Anterior cingulate cortex (tissue), 58 donors: ENCODE measurements at regions not wholly inside any gene's neighbourhood (a gene's known extent, or its start where the extent isn't known, plus 50 kb on each side); places are given as distances from the start of the nearest gene placed in this dataset.
A peak's percentile ranks its signal among the peaks of the same experiment; 100 is the strongest.
"Not testable (repeated sequence)": the region's sequence is repeated elsewhere in the genome, so short reads cannot be mapped to it uniquely, and the experiment has no call there.

ENCODE experiments used
- DNase-seq, 58 donors: peaks; one replicate each; lab custom pipeline; 2025; lab: John Stamatoyannopoulos, UW

DNA sequence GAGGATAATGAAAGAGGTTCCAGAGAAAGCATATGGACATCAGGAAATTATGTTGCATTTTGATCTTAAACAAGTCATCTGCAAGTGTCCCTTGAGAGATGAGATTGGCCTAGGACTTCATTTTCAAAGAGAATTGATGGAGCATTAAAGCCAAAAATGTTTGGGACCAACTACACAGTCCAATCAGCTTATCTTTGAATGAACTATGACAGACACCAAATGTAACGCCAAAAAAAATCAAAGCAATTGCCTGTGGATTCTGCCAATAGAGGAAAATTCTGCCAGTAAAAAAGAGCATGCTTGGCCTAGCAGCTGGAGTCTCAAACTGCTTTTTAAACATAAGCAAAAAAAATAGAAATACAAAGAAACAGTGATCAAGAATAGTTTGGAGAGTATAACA is 594.5 kb upstream of the CHAC2 start:
- DNase-seq: no peak

DNA sequence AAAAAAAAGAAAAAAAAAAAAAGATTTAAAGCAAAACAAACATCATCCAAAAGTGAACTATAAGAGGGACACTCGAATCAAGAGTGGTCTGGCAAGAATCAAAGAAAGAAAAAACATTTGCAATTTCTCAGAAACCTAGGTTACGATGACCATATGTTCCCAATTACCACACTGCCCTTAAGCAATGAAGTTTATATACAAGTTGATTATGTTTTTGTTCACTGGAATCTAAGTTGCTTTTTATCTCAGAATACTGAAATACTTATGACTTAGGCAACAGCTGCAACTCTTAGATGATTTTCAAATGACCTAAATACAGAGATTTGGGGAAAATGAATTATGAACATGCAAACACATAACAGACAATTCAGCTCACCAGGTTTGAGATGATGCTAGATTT is 597.1 kb upstream of the CHAC2 start:
- DNase-seq: no peak

DNA sequence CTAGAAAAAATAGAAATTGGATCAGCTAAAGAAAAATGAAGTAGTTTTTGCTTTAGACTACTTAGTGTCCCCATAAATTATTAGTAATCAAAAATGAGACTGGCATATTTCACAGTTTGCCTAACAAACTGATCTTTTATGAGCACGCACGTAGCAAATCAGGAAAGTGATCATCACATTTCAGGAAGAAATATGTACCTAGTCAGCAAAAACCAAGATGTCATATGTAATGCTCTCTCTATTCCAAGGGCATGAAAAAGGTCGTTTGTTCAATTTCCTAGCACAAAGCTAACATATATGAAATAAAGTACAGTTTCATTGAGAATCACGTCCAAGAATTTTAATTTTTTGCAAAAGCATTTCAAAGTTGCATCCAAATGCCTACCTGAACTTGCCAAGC is 600.4 kb upstream of the CHAC2 start:
- no peak for DNase-seq

DNA sequence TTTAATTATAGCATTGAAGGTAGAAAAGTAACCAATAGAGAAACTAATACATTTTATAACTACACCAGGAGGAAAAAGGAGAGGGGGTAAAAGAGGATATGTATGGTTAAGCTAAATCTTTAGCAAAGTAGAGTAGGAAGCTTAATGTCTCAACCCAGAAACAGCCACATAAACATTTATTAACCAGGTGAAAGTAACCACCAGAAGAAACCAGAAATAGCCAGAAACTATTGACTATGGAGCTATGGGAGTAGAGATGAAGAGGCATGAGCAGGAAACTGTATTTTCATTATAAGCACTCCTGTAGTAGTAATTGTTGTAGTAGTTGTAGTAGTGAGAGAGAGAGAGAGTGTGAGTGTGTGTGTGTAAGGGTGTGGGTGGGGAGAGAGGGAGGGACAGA is 617.5 kb upstream of the CHAC2 start:
- DNase-seq: no peak

DNA sequence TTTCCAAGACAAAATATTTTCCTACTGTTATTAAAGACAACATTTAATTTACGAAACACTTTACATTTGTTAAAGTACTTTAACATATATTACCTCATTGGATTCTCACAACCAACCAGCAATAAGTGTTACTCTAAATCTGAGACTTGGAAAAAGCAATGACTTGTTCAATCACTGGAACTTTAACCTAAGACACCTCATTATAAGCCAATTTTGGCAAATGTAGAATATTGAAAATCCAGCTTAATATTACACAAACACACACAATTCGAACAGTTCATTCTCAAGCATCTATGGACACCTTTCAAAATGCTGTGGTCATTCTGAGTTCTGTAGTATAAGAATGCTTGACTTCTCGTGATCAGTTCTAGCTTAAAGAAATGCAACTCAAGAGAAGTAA is 619.4 kb upstream of the CHAC2 start:
- DNase-seq: no peak

DNA sequence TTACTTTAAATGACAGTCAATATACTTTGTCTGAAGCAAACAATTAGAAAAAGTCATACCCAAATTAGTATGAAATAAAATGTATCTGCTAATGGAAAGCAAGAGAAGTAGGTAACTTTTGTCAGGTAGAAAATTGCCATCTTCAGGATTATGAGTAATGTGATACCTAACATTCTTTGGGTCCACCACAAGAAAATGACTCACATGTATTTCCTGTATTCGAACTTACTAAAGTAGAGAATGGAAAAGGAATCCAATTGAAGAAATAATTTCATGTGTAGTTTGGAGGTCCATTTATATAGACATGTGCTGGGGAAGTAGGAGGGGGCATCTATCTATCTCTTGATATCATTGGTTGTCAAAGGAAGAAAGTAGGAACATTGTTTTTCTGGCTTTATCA is 636.2 kb upstream of the CHAC2 start:
- no peak for DNase-seq

DNA sequence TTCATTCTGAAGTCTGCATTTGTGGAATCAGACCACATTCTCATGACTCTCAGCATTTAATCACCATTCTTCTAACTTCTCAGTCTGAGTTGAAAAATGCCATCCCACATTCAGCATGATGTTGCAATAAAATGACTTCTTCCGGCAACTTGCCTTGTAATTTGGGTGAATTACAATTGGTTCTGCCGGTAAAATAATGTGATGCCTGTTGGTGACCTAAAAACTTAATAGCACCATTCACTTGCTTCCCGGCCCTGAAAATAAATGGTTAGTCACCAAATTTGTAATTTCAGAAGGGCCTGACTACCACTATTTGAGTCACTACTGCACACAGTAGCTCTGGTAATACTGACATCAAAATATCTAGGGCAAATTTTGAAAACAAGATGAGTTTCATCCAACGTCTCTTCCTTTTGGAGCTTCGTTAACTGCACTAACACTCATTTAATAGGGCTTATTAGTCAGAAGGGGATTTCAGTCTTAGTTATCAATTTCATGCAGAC is 637.1 kb upstream of the CHAC2 start:
- DNase-seq: no peak

DNA sequence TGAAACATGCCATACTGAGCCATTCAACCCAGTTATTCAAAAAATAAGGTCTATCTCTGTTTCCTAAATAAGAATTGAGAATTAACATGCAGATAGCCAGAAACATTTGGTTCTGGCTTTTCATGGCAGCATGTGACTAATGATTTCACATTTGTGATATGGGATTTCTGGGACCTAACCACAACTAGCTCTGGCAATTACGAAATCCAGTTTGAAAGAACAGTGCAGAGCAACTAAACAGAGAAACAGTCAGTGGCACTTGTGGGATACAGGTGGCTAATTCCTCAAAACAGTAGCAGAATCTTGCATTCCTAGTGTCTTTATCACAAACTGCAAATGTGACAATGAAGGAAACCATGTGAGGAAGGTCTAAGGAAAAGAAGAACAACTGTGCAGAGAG is 637.8 kb upstream of the CHAC2 start:
- no peak for DNase-seq

DNA sequence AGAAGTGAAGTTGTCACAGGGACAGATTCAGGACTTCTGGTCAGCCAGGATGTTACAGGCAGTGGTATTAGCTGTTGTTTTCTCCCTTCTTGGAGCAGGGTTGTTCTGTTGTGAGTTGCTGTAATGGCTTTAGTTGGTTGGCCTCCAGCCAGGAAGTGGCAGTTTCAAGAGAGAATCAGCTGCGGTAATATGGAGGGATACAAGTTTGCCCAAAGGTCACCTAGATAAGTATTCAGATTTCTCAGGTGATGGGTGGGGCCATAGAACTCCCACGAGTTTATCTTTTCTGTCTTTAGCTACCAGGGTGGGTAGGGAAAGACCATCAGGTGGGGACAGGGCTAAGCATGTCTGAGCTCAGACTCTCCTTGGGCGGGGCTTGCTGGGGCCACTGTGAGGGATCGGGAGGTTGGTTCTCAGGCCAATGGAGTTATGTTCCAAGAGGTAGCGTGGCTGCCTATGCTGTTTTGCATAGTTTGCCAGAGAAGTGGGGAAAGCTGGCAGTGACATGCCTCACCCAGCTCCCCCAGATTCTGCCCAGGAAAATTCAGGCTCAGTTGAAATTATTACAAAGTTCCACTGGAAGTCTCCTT is 640.4 kb upstream of the CHAC2 start:
- no peak for DNase-seq

DNA sequence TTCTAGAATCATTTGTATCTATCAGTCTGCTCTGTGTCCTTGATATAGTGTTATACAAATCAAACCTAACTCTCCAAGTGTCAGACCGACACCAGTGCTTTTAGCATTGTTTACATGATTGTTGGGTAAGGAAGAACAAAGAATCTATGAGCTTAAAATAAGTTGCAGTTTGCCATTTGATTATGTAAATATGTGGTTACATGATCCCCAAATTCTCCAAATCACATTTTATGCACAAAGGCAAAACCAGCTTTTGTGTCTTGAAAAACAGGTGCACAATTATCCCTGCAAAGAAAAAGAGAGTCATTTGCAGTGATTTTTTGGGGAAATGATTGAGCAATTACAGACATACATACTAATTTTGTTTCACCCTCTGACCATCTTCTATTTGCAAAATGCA is 652.6 kb upstream of the CHAC2 start:
- peak in 1 of 58 donors; percentile 1 for DNase-seq

DNA sequence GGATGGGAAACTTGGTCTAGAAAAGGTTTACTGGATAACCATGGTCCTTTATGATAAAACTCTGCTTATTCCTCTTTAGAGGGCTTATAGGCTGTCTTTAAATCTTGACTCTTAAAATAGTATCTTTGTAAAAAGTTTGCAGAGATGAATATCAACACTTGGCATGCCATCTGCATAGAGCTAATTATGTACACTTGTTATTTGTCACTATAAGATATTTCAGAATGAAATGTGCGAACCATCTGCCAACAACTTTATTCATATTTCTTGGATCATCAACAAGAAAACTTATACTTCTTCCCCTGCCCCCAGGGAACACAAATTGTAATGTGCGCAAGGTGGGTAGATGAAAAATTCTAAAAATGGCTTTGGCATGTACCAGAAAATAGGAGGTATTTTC is 653.0 kb upstream of the CHAC2 start:
- DNase-seq: peak in 1 of 58 donors; percentile 5

DNA sequence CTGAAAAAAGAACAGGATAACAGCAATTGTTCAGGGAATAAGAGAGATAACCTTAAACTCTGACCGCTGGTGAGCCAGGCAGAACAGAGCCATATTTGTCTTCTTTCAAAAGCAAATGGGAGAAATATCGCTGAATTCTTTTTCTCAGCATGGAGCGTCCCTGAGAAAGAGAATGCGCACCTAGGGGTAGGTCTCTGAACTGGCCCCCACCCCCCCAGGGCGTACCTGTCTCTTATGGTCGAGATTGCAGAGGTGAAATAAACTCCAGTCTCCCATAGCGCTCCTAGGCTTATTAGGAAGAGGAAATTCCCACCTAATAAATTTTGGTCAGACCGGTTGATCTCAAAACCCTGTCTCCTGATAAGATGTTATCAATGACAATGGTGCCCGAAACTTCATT is 655.2 kb upstream of the CHAC2 start:
- DNase-seq: not testable (repeated sequence)

DNA sequence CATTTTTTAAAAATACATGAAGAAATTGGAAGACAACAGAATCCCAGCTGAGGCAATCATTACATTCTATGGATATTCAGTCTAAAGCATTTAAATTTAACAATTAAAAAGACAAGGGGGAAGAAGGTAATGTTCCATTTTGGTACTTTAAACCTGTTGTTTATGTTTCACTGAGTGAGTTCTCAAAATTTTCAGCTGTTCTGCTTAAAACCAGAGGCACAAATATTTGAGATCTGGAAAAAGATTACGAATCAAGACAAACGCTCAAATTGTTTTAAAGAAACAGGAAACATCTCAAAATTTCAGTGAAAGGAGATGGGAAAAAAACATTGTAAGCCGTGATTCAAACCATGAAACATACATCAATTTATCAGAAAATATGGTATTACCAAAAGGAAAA is 656.2 kb upstream of the CHAC2 start:
- no peak for DNase-seq

DNA sequence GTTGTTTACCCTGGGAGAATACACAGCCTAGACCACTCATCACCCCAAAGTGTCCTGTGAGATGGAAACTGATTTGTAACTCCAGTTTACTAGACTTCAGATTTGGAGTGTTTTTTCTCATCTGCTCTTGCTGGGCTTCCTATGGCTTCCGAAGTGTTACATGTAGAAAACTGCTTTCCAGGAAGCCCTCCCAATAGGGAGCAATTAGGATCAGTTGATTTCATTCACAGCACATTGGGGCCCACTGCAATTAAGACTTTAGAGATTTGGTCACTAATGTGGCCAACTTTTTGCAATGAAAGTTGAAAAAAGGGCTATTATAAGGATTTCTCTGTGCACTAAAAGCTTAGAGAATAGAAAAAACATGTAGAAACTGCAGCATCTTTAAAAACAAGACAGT is 656.6 kb upstream of the CHAC2 start:
- DNase-seq: no peak

DNA sequence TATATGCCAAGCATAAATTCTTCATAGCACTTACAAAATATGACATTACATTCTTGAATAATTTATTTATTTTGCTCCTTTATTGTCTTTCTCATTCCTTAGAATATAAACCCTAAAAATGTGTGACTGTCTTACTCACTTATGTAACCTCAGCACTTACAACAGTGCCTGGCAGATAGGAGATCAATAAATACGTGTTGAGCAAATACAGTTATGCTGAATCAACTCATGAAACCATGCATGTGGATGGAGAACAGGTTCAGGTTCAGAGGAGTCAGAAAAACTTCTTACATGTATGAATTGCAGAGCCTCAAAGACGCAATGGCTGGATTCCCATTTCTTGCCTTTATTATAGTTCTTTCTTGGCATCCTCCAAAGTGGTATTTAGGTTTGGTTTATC is 659.4 kb upstream of the CHAC2 start:
- DNase-seq: no peak

DNA sequence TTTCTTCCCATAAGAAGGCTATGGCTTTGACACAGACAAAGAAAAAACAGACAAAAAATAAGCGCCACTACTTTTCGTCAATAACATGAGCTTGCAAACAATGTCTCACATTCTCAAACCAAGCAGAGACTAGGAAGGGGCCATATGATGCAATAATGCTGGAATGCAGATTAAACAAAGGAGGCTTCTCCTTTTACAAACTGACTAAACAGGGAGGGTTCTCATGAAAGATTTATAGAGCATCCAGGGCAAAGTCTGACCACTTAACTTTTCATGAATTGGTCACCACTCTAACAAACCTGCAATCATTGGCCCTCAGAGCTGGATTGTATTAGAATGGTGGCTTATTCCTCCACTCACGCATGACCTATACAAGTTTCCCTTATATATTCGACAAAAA is 663.3 kb upstream of the CHAC2 start:
- no peak for DNase-seq

DNA sequence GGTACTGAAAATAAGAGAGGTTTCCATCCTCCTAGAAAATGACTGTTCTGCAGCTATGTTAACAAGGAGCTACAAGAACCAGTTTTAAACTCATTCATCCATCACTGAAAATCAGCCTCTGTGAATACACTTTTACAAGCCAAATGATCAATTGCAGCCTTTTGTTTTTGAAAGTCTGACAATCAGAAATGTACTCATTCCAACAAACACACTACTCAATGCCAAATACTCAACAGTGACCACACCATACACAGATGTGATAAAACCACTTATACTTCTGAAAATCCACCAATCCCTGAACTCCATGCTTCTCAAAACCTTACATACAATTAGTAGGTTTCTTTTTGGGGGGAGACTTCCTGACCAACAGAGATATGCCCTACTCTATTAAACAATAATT is 663.9 kb upstream of the CHAC2 start:
- no peak for DNase-seq

DNA sequence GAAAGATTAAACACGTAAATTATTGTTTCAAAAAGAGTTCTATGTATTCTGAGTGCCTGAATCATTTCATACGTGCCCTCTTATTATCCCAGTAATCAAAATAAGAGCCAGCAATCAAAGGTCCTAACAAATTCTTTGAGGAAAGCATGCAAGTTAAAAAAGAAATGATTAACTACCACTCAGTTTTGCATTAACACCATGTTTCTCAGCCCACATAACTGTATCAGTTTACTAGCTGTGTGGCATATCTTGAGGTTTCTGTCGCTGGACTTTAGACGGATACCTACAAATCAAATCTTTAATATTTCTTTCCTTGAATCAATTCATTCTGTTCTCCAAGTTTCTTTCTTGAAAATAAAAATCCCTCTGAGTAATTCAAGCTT is 668.9 kb upstream of the CHAC2 start:
- no peak for DNase-seq

DNA sequence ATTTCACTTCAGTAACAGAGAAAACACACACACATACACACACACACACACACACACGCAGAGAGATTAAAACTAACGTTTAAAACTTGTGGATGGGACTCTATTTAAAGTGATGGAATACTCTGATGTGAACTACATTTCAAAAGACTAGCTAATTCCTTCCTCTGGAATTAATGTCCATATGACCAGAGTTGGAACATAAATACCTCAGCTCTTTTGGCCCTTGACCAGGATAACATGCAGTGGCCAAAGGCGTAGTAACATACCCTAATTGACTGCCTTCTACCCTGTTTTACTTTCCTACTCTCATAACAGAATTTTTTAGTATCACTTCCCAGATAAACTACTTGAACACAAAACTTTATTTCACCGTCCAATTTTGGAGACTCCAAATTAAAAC is 671.3 kb upstream of the CHAC2 start:
- DNase-seq: no peak

DNA sequence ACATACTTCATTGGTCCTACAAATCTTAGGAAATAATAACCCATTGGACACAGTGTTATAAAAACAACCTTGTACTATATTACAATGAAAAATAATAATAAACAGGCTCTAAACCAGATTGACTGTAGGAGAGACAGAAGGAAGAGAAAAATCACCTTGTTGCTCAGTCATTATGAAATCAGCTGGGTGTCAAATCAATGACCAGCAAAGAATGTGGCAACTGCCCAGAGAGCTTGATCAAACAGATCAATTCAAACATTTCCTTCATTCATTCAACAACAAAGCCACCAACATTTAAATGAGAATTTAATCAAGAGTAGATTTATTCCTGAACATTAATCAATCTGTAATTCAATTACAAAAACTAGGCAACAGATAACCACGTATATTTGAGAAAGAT is 671.9 kb upstream of the CHAC2 start:
- no peak for DNase-seq

DNA sequence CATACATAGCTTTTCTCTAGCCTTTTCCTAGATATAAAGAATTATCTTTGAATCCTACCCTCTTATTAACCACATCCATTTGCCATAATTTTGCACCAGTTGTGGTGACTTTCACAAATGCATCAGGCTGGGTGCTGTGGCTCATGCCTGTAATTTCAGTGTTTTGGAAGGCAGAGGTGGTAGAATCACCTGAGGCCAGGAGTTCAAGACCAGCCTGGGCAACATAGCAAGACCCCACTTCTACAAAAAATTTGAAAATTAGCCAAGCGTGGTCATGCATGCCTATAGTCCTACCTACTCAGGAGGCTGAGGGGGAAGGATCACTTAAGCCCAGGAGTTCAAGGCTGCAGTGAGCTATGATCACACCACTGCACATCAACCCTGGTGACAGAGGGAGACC is 672.4 kb upstream of the CHAC2 start:
- no peak for DNase-seq

DNA sequence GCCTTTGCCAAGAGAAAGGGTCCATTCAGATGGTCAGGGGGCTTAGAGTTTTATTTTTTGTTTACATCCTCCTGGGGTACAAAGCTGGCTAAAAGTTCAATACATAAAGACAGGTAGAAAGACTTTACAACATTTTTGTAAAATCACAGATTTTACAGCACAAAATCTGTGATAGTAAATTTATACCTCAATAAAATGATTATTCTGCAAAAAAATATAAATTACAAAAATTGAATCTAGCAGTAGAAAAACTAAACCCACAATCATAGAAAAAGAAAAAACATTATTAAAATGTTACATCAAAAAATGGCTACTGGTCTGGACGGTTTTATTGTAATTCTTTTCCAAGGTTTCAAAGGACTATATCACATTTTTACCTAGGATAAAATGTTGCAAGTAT is 674.2 kb upstream of the CHAC2 start:
- DNase-seq: no peak

DNA sequence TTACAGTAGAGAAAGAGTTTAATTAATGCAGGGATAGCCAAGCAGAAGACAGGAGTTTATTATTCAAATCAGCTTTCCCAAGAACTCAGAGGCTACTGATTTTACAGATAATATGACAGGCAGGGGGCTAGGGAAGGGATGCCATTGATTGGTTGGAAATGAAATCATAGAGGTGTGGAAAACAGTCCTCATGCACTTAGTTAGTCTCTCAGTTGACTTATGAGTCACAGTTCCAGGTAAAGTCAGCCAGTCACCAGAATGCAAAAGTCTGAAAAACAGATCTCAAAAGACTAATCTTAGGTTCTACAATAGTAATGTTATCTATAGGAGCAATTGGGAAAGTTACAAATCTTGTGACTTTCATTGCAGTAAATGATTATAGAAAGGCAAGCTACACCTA is 676.4 kb upstream of the CHAC2 start:
- DNase-seq: no peak
